ENCODE measurements at regions not wholly inside any gene's neighbourhood (a gene's known extent, or its start where the extent isn't known, plus 50 kb on each side); places are given as distances from the start of the nearest gene placed in this dataset.
"Not testable (repeated sequence)": the region's sequence is repeated elsewhere in the genome, so short reads cannot be mapped to it uniquely, and the experiment has no call there.

DNA sequence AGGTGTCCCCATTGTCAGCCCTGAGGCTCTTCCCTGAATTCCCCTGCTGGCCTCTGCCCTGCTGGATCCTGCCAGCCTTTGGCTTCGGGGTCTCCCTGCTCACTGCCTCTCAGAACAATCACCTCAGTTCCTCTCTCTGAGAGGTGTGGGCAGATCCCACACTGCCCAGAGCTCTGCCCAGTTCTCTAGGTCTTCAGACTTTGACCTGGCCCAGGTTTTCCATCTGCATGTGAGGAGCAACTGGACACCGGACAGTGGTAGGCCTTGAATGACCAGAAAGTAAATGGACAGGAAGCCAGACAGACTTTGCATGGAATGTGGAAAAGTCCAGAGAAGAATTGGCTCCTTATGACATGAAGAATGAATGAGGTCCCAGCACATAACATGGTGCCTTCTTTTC lies 111.8 kb downstream of the FOXD4L6 start:
- not testable (repeated sequence) for DNase-seq

DNA sequence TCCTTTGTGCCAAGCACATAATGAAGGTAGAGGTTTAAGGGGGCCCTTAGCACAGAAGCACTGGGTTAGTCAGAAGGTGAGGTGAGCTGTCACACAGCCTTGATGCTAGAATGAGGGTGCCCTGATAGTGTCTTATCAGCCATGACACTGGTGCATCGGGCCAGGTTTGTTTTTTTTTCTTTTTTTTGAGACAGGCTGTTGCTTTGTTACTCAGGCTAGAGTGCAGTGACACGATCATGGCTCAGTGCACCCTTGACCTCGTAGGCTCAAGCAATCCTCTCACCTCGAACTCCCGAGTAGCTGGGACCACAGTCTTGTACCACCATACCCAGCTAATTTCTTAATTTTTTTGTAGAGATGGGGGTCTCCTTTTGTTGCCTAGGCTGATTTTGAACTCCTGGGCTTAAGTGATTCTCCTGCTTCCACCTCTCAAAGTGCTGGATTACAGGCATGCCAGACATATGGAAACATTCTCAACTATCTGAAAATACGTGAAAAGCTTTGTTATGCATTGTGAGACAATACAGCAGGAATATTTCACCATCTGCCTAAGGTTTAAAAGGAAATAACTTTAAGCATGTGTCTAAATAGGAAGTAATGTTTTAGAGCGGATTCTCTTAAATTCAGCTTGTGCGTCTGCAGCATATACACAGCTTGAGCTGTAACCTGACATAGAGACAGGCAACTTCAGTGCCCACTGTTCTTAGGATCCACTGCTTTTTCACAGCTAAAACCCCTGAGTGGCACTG lies 128.4 kb downstream of the FOXD4L6 start:
- not testable (repeated sequence) for DNase-seq

DNA sequence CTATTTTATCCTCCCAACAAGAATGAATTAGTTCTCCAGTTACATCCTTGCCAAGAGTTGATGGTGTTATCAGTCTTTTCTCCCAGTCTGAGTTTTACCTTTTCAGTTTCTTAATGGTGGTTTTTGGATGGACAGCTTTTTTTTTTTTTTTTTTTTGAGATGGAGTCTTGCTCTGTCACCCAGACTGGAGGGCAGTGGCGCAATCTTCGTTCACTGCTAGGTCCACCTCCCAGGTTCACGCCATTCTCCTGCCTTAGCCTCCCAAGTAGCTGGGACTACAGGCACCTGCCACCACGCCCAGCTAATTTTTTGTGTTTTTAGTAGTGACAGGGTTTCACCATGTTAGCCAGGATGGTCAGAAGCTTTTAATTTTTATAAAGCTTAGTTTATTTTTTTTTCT lies 133.0 kb downstream of the FOXD4L6 start:
- DNase-seq = not testable (repeated sequence)

DNA sequence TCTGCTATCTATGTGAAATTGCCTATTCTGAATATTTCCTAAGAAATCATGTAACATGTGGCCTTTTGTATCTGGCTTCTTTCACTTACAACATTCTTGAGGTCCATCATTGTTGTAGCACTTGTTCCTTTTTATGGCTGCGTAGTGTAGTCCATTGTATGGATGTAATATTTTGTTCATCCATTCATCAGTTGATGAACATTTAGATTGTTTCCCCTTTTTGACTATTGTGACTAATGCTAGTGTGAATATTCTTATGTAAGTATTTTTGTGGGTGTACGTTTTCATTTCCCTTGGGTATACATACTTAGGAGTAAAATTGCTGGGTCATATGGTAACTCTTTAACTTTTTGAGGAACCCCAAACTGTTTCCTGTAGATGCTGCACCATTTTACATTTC lies 134.6 kb downstream of the FOXD4L6 start:
- DNase-seq = not testable (repeated sequence)

DNA sequence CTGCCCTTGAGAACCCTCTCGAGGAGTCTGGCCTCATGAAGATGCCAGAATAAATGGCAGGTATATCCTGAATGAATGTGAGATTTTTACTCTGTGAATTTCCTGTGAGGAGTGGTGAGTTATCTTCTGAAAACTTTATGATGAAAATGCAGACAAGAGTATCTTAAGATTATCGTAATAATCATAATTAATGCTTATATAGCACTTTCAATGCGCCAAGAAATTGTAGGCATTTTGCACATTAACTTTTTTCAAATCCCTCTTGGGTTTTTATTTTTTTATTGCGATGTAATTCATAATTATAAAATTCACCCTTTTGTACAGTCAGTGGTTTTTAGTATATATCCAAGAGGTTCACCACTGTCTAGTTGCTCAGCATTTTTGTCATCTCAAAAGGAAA lies 135.1 kb downstream of the FOXD4L6 start:
- not testable (repeated sequence) for DNase-seq

DNA sequence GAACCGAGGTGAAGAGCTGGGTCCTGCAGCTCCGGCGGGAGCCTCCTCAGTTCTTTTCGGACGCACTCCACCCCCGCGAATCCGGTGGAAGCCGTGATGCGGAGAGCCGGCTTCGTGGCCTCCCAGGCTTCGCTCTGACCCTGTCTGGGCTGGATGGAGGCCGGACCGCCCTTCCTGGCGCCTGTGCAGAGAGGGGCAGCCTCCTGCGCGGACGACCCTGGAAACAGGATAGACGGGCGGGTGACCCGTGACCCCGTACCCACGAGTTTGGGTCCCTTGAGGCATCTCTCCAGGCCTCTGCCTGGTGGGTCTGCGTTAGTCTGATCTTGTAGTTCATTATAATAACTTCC lies 136.0 kb downstream of the FOXD4L6 start:
- DNase-seq = not testable (repeated sequence)

DNA sequence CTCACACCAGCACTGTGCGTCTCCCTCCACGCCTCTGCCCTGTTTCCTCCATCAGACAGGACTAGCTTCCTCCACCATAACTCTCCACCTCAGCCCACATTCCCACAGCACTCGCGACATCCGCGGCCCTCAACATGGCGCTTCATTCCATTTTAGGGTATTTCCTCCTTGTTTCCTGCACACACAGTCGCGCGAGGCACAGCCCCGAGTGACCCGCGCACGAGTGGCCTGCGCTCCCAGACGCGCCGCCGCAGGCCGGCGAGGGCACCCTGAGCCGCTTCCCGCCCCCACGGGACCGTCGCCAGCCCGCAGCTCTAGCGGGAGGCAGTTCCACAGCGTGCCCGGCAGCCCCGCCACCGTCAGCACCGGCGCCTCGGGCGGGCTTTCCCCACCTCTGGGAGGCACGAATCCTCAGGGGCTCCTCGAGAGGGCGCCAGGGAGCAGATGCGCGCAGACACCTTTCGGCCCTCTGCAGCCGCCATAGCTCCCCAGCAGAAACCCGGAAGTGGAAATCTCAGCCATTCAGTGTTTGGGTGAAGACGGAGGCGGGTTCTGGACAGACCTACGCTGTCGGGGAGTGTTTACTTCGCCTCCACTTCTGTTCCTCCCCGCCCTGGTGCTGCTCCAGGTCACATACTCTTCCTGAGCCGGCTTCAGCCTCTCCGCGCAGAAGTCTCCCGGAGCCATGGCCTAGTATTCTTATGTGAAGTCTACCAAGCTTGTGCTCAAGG lies 136.6 kb downstream of the FOXD4L6 start:
- peak; percentile 95 for DNase-seq

DNA sequence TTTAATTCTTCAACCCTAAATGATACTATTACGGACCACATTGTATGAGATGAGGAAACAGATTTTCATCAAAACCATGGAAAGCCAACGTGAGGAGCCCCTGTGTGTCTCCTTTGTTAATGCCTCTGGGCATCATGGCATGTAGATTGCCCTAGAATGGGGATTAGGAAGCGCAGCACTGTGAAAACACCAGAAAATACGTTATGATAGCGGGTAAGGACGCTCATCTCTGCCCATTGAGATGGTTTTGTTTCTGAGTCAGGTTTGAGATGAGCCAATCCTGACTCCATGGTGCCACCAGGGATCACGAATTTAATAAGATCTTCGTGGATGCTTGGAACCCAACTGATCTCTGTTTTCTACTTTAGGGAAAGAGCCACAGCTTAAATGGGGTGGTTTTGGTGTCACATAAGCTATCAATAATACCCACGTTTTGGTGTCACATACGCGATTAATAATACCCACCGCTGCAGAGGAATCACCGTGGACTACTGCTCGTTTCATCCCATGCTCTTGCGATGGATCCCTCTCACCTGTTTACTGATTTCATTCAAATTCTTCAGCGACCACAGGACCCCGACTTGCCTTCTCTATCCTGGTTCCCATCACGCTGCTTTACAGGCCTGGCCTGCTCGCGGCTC lies 137.3 kb downstream of the FOXD4L6 start:
- DNase-seq = not testable (repeated sequence)

DNA sequence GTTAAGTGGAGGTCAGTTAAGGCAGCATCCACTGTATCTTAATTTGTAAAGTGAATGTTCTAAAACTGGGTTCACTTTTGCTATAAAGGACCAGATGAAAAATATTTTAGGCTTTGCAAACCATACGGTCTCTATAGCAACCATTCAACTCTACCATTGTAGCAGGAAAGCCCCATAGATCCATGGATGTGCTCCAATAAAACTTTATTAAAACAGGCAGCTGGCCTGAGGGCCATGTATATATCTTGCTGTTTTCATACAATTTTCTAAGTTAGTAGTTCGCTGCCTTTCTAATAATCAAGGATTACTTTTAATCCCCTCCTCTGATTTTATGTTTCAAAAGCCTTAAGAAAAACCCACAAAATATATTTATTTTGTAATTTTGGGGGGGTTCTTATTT lies 142.1 kb downstream of the FOXD4L6 start:
- not testable (repeated sequence) for DNase-seq

DNA sequence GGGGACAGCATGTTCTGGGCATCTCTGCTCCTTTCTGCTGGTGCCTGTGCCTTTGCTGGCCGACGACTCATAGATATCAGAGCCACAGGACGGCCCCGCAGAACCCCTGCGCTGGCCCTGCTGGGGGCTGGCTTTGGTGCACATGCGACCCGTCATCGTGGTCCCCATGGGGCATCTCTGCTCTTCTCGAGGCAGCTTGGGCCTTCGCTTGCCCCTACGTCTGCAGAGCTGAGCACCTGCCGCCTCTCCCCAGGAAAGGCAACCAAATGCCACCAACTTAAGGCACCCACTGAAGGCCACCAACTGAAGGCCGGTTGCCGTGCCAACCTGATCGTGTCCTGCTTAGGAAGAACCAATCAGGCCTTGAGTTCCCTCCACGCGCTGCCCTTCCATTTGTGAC lies 153.1 kb downstream of the FOXD4L6 start:
- not testable (repeated sequence) for DNase-seq

DNA sequence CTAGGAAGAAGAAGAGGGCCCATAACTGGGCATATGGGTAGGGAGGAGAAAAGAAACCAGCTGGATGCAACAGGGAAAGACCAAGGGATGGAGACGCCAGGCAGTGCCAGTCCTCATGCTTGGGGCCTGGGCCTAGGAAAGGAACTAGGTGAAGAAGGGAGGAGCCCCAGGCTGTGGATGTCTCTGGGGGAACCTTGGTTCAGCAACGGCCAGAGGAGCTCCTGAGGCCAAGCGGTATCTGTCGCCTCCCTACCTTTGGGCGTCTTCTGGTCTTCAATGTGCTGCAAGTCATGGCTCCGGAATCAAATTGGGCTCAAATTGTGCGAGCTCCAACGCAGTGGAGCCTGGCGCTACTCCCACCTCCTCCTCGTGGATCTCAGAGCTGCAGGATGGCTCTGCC lies 153.6 kb downstream of the FOXD4L6 start:
- DNase-seq = not testable (repeated sequence)

DNA sequence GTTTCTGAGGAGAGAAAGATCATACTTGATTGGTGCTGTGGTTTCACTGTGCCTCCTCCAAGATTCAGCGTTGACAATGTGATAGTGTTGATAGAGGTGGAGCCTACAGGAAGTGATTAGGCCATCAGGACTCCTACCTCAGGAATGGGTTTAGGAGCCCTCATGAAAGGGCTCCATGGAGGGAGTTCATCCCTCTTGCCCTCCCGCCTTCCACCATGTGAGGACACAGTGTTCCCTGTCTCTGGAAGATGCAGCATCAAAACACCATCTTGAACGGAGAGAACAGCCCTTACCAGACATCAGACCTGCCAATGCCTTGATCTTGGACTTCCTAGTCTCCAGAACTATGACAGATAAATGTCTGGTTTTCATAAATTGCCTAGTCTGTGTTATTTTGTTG lies 156.7 kb downstream of the FOXD4L6 start:
- DNase-seq = not testable (repeated sequence)

DNA sequence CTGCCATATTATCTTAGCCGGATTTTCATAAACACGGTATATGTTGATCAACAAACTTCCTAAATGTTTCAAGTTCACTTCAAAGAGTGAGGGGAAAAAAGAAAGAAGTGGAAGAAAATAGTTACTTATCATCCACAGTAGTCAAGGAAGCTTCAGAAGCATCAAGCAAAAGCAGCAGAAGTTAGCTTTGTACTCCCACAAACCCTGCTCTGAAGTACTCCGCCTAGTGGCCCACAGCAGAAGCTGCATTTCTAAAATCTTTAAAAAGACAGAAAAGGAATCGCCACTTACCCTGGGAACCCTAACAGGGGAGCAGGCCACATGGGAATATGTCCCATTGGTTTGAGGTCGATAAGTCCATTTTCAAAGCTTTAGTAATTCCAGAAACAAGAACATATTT lies 158.1 kb downstream of the FOXD4L6 start:
- not testable (repeated sequence) for DNase-seq

DNA sequence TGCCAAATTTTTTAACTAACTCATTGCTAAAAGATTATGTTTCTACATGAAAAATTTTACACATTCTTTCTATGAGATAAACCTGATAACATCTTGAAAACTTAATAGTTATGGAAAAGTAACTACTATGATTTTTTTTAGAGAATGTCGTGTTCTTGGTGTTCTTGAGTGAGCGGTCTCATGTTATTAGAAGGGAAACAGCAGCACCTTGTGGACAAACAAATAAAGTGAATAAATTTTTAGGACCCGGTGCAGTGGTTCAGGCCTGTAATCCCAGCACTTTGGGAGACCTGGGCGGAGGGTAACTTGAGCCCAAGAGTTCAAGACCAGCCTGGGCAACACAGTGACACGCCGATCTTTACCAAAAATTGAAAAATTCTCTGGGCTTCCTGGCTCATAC lies 166.0 kb downstream of the FOXD4L6 start:
- DNase-seq = not testable (repeated sequence)

DNA sequence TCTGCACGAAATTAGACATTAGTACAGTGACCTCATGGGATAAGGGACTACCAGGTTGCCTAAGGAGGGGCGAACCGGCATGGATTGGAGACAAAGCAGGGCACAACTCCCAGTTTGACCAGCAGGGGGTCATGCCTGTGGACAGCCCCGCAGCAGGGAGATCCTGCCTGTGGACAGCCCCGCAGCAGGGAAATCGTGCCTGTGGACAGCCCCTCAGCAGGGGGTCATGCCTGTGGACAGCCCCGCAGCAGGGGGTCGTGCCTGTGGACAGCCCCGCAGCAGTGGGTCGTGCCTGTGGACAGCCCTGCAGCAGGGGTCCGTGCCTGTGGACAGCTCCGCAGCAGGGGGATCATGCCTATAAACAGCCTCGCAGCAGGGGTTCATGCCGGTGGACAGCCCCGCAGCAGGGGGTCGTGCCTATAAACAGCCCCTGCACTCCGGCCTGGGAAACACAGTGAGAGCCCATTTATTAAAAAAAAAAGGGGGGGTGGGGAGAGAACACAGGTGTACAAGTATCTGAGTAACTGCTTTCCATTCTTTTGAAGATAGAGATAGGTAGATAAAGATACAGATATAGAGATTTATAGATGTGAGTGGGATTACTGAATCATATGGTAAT lies 176.5 kb downstream of the FOXD4L6 start:
- not testable (repeated sequence) for DNase-seq

DNA sequence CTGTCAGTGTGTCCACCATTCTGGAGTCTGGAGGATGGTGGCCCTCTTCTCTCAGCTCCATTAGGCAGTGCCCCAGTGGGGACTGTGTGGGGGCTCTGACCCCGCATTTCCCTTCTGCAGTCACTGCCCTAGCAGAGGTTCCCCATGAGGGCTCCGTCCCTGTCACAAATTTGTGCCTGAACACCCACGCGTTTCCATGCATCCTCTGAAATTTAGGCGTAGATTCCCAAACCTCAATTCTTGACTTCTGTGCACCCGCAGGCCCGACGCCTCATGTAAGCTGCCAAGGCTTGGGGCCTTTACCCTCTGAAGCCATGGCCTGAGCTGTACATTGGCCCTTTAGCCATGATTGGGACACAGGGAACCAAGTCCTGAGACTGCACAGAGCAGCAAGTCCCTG lies 182.3 kb downstream of the FOXD4L6 start:
- not testable (repeated sequence) for DNase-seq

DNA sequence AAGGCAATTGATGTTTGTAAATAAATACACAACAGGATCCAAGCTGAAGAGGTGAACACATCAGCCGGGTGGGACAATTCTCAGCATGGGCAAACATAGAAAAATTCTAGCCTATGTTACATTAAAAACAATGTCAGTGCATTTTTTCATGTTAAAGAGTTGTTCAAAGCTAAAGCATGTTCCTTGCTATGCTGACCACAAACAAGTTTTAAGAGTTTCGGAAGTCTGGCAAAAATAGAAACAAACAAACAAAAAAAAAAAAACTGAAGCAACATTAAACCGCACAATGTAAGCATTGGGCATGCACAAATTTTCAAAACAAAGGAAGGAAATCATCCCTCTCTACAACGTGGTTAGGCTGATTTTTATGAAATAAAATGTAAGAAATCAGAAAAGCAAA lies 185.8 kb downstream of the FOXD4L6 start:
- not testable (repeated sequence) for DNase-seq

DNA sequence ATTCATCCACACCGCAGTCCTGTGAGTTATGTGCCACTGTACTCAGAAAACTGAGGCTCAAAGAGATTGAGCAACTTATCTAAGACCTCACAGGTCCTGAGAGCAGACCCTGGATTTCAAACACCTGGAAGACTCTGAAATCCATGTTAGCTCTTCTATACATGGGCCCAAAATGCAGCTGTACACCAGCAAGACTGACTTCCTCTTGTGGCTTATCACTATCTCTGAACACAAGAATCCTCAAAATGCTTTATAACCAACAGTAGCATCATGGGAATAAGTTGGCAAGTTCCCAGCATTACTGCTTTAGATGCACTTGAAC lies 188.6 kb downstream of the FOXD4L6 start:
- not testable (repeated sequence) for DNase-seq

DNA sequence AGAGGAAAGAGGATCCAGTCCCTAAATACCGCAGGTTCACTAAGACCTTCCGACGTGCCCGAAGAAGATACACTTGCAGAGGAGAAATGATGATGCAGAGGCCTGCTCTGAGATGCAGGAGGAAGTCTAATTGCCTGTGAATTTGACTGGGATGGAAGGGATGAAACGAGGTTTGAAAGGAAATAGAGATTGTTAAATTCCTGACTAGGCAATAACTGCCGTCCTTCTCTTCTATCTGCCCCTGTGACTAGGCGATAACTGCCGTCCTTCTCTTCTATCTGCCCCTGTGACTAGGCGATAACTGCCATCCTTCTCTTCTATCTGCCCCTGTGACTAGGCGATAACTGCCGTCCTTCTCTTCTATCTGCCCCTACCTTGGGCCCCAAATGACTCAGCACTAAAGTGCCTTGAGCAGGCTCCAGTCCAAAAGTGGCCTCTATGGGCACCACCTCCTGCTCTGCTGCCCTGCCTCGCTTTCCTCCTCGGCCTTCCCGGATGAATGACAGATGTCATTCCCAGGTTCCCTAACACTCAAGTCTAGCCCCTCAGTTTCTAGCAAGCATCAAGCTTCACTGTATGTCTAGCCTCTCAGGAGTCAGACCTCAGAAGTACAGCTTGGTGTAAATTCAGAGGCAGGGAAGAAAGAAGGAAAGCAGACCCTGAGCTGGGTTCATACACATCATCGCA lies 189.1 kb downstream of the FOXD4L6 start:
- not testable (repeated sequence) for DNase-seq

DNA sequence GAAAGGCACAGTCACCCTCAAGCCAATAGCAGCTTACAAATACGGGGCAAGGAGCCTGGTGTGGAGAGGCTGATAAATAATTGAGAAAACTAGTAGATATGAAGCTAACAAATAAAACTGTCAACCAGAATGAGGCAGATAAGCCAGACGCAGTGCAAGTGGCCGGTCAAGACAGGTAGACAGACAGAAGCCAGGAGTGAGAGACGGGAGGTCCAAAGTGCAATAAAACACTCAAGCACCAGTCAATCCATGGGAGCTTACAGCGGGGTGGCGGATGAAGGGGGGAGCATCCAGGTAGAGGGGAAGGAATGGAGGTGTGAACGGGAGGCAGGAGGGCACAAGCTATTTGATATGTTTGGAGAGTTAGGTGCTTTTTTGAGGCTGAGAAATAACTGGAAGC lies 193.1 kb downstream of the FOXD4L6 start:
- no peak for DNase-seq

DNA sequence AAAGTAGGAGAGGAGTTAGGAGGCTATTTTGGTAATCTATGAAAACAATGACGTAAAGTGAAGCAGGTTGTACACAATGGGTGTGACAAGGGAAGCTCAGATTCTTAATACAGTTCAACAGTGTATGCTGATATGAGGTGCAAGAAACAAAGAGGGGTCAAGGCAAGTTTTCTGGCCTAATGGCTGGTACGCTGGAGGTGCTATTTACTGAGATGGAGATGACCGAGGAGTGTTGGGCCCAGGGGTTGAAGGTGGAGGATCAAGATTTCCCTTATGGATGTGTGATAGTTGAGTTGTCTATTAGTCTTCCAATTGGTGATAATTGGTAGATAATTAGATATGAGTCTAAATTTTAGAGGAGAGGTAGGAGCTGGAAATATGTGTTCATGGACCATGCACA lies 194.0 kb downstream of the FOXD4L6 start:
- DNase-seq = not testable (repeated sequence)

DNA sequence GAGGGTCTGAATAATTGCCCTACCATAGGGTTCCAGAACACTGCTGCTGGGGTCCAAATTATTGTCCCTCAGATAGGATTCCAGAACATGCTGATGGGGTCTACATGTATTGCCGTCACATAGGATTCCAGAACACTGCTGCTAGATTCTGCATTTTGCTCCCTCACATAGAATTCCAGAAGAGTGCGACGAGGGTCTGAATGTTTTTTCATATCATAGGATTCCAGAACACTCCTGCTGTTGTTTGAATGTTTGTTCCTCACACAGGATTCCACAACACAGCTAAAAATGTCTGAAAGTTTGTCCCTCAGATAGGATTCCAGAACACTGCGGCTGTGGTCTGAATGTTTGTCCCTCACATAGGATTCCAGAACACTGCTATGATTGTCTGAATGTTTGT lies 198.1 kb downstream of the FOXD4L6 start:
- DNase-seq = not testable (repeated sequence)

DNA sequence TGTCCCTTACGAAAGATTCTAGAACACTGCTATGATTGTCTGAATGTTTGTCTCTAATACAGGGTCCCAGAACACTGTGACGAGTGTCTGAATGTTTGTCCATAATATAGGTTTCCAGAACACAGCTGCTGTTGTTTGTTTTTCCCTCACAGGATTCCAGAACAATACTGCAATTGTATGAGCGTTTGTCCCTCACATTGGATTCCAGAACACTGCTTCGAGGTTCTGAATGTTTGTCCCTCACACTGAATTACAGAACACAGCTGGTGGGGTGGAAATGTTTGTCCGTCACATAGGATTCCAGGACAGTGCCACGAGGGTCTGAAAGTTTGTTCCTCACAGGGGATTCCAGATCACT lies 199.0 kb downstream of the FOXD4L6 start:
- not testable (repeated sequence) for DNase-seq

Measured in right kidney (tissue), 1 donor.